ENCODE measurements at regions not wholly inside any gene's neighbourhood (a gene's known extent, or its start where the extent isn't known, plus 50 kb on each side); places are given as distances from the start of the nearest gene placed in this dataset.

DNA sequence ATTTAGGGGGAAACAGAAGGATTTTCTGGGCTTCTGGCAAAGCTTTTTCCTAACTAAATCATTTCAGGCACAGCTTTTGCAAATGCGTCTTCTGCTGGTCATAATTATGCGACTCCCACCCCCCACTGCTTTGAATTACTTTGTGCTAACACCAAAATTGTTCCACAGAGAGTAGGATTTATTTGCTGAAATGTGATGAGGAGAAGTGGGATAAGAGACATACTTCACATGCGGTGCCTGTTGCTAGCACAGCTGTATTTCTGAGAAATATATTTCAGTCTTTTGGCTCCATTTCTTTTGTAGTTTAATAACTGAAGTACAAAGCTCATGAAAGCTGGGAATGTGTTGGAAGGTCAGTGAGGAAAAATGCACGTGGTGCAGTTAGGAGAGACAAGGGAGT, 83.2 kb upstream of the TAS2R1 start:
- TF ChIP-seq, protein P1, sequence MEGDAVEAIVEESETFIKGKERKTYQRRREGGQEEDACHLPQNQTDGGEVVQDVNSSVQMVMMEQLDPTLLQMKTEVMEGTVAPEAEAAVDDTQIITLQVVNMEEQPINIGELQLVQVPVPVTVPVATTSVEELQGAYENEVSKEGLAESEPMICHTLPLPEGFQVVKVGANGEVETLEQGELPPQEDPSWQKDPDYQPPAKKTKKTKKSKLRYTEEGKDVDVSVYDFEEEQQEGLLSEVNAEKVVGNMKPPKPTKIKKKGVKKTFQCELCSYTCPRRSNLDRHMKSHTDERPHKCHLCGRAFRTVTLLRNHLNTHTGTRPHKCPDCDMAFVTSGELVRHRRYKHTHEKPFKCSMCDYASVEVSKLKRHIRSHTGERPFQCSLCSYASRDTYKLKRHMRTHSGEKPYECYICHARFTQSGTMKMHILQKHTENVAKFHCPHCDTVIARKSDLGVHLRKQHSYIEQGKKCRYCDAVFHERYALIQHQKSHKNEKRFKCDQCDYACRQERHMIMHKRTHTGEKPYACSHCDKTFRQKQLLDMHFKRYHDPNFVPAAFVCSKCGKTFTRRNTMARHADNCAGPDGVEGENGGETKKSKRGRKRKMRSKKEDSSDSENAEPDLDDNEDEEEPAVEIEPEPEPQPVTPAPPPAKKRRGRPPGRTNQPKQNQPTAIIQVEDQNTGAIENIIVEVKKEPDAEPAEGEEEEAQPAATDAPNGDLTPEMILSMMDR (IDR thresholded peaks at IDR 0.05; ENCODE audit: insufficient read depth, missing control alignments), result no peak
- DNase-seq (ENCODE audit: insufficient read length, low spot score), result no peak
- no peak for FAIRE-seq

DNA sequence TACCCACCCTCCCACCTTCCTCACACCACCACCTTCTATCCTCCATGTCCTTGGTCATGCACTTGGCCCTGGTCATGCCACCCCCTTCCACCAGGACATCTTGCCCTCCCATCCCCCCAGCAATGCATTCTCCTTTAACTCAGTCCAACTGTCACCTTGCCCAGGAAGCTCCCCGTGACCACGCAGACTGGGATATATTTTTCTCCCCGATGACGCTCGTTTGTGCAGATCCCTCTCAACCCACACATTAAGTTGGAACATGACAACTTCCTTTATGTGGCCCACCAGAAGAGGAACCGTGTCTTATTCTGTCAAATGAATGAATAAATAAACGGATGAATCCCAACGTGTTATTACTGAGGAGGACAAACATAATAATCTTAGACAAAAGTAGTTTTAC, 82.8 kb upstream of the TAS2R1 start:
- TF ChIP-seq, protein P1 (IDR thresholded peaks at IDR 0.05; ENCODE audit: insufficient read depth, missing control alignments), result no peak
- FAIRE-seq, result no peak
- no peak for DNase-seq (ENCODE audit: insufficient read length, low spot score)

DNA sequence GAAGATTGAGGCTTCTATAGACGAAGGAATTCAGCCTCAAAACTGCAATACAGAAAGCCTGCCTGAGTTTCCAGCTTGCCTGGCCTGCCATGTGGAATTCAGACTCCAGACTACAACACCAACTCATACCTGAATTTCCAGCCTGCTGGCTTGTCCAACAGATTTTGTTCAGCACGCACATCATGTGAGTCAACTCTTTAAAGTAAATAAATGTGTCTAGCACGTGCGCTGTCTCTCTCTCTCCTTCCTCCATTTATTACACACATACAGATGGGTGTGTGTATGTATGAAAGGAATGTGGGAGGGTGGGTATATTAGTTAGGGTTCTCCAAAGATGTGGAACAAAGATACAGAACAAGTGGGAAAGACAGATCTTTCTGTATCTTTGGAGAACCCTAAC, 82.4 kb upstream of the TAS2R1 start:
- TF ChIP-seq, protein P1 (IDR thresholded peaks at IDR 0.05; ENCODE audit: insufficient read depth, missing control alignments), result no peak
- FAIRE-seq, result no peak
- no peak for DNase-seq (ENCODE audit: insufficient read length, low spot score)

DNA sequence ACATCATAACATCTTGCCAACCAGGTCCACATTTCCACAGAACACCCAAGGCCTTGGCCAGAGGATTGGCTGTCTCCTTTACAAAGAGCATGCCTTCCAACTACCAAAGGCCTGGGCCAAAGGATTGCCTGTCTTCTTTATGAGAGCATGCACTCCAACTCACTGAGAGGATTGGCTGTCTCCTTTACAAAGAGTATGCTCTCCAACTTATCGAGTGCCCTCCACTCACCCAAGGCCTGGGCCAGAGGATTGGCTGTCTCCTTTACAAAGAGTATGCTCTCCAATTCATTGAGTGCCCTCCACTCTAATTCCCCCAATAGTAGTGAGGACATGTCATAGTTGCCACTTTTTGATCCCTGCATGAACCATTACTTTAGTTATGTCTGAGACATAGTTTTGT, 79.9 kb upstream of the TAS2R1 start:
- TF ChIP-seq, protein P1 (IDR thresholded peaks at IDR 0.05; ENCODE audit: insufficient read depth, missing control alignments), result no peak
- FAIRE-seq, result no peak
- DNase-seq (ENCODE audit: insufficient read length, low spot score), result no peak

DNA sequence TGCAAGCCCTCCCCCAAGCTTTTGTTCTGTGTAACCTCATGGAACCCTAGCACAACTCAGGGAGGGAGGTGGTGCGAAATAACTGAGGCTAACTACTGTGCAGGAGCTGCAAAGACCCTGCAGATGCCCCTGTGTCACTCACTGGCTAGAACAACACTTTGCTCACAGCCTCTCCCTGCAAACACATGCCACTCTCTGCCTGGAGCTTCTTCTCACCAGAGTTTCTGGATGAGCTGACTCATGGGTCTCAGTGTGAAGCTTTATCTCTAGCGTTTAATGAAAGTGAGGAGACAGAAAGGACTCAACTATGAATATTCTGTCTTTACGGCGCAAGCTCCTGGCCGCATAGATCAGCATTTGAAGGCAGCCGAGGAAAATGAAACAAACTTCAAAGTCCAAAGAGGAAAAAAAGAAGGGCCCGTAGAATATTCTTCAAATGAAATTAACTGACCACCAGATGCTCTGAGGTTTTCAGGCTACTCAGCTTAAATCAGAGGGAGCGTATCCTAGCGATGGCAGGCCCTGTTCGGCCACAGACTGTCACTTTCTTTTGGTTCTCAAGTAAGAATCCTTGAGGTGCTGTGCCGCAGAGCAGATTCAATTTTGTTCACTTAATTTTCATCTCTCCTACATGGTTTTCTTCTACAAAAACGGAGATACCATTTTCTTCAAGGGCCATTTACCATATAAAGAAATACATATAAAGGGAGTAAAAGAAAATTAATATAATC, 77.7 kb upstream of the TAS2R1 start:
- TF ChIP-seq, protein P1 (IDR thresholded peaks at IDR 0.05; ENCODE audit: insufficient read depth, missing control alignments), result no peak
- FAIRE-seq (no peak), DNase-seq (ENCODE audit: insufficient read length, low spot score) (no peak)

DNA sequence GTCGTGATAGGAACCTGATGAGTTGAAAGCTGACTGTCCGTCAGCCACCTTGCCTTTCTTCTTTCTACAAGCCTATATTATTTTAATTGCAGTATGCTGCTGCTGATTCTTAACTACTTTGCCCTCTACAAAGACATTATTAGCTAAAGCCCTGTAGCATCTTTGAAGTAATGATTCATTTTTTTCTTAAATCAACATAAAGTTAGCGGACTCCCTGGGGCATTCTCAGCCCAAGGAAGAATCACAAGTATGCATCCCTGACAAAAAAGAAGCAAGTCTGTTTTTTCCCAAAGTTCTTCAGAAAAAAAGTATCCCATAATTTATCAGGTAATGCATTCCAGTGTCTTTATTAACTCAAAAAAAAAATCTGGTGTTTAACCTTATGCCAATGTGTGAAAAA, 69.5 kb upstream of the TAS2R1 start:
- no peak for DNase-seq (ENCODE audit: insufficient read length, low spot score)
- TF ChIP-seq, protein P1 (IDR thresholded peaks at IDR 0.05; ENCODE audit: insufficient read depth, missing control alignments), result no peak
- no peak for FAIRE-seq

DNA sequence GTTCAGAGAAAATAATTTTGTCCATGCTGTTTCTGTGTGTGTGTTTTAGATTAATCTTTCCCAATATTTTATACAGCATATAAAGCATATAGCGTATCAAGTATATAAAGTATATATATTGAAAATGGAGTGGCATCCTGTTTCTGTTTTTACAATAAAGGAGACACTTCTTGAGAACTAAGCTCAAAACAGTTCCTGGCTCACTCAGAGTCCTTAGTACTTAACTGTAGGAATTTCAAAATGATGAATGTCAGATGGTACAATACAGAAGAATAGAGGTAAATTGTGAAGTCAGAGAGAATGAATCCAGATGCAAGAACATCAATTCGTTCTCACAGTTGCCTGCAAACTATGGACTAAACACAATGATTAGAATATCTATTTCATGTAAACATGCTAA, 68.7 kb upstream of the TAS2R1 start:
- TF ChIP-seq, protein P1 (IDR thresholded peaks at IDR 0.05; ENCODE audit: insufficient read depth, missing control alignments), result no peak
- DNase-seq (ENCODE audit: insufficient read length, low spot score) (no peak), FAIRE-seq (no peak)
